GM13977 (cell line): ENCODE measurements at regions not wholly inside any gene's neighbourhood (a gene's known extent, or its start where the extent isn't known, plus 50 kb on each side); places are given as distances from the start of the nearest gene placed in this dataset.

Experiments used
- DNase-seq: peaks from one replicate; pipeline ENCODE4 v3.0.0; 2012; ENCODE audit warnings: low spot score
- in situ Hi-C: fragments of 300-500 bp; cut with MboI; formaldehyde crosslinking; loops from one replicate; pipeline ENCODE4 v1.12.0; 2022; ENCODE audit warnings: low sequenced_read_pairs, low pct_unique_long_range_greater_than_20kb, mixed read lengths, inconsistent platforms; ENCODE audit not compliant: unreplicated experiment
- TF ChIP-seq, protein P1 (sequence below): IDR thresholded peaks from 2 replicates; pipeline ENCODE4 v1.5.1; 2012; ENCODE audit warnings: mild to moderate bottlenecking, control low read depth; ENCODE audit not compliant: insufficient read depth; ENCODE audit errors: extremely low read depth, missing control alignments

DNA sequence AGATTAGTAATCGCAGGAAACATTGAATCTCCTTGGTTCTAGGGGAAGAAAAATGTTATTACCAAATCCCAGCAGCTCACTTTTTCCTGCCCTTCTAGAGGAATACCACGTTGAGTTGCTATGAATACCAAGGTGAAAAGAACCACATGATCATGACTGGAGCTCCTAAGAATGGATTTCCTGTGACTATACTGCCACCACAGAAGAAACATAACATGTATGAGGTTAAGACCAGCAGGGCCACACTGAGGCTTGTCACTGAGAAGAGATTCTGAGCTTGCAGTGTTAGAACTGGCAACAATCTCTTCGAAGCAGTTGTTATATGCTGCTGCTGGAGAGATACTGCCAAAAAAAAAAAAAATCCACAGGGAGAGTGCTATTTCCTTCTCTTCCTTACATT is 1235.3 kb downstream of the FSTL5 start:
- TF ChIP-seq, protein P1, sequence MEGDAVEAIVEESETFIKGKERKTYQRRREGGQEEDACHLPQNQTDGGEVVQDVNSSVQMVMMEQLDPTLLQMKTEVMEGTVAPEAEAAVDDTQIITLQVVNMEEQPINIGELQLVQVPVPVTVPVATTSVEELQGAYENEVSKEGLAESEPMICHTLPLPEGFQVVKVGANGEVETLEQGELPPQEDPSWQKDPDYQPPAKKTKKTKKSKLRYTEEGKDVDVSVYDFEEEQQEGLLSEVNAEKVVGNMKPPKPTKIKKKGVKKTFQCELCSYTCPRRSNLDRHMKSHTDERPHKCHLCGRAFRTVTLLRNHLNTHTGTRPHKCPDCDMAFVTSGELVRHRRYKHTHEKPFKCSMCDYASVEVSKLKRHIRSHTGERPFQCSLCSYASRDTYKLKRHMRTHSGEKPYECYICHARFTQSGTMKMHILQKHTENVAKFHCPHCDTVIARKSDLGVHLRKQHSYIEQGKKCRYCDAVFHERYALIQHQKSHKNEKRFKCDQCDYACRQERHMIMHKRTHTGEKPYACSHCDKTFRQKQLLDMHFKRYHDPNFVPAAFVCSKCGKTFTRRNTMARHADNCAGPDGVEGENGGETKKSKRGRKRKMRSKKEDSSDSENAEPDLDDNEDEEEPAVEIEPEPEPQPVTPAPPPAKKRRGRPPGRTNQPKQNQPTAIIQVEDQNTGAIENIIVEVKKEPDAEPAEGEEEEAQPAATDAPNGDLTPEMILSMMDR, result no peak
- DNase-seq, result no peak
- in situ Hi-C loops, result no loop called here

DNA sequence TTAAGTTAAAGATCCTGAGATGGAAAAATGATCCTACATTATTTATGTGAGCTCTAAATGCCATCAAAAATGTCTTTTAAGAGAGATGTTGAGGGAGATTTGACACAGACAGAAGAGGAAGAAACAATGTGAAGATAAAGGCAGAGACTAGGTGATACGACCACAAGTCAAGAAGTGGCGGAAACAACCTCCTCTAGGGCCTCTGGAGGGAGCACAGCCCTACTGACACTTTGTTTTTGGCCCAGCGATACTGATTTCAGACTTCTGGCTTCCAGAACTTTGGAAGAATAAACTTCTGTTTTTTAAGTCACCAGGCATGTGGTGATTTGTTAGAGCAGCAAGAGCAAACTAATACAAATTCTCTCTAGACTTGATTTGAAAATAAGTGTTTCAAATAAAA is 1216.1 kb downstream of the FSTL5 start:
- in situ Hi-C loops, result no loop called here

DNA sequence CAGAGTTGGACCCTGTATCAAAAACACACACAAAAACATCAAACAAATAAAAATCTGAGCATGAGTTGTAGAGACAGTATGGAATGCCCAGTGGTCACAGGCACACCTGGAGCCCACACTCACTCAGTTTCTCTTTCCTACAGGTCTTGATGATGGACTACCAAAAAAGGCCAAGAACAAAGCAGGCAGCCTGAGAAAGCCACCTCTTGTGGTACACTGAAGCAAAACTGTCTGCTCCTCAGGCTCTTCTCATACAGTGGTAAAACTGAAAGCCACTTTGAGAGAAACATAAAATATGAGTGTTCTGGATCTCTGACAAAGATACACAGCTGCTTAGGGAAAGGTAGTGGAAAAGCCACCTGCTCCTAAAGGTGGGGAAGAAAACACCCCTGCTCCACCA is 1206.9 kb downstream of the FSTL5 start:
- TF ChIP-seq, protein P1, result no peak
- in situ Hi-C loops, result no loop called here
- DNase-seq, result no peak

More for the DNA sequence above, 1216.1 kb downstream of the FSTL5 start:
- DNase-seq, result no peak
- TF ChIP-seq, protein P1, result no peak

DNA sequence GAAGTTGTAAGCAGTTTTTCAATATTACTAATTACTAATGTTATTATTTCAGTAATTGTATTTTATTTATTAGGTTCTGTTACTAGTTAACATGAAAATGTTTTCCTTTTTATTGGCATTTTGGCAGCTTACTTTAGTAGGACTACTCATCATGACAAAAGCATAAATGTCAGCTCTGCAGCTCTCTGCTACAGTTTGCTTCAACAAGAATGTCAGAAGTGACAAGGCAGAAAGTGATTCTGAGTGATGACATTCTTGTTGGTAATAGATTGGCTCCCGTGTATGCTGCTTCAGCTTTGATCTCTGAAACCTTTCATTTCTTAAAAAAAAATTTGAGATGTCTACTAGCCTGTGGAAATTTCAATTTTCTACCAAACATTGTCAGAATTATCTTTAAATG is 1193.9 kb downstream of the FSTL5 start:
- TF ChIP-seq, protein P1, result no peak
- in situ Hi-C loops, result no loop called here
- no peak for DNase-seq

DNA sequence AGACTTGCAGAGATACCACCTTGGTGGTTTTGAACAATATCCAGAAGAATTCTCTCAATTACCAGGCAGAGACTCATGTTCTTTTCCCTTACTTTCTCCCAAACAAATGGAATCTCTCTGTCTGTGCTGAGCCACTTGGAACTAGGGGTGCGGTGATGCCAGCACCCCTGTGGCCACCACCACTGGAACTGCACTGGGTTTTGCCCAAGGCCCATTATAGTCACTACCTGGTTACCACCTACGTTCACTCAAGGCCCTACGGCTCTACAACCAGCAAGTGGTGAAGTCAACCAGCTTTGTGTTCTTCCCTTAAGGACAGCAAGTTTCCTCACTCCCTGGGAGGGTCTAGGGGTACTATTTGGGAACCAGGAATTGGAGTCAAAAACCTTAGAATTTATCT is 1183.7 kb downstream of the FSTL5 start:
- no peak for DNase-seq
- in situ Hi-C loops, result no loop called here
- TF ChIP-seq, protein P1, result no peak

DNA sequence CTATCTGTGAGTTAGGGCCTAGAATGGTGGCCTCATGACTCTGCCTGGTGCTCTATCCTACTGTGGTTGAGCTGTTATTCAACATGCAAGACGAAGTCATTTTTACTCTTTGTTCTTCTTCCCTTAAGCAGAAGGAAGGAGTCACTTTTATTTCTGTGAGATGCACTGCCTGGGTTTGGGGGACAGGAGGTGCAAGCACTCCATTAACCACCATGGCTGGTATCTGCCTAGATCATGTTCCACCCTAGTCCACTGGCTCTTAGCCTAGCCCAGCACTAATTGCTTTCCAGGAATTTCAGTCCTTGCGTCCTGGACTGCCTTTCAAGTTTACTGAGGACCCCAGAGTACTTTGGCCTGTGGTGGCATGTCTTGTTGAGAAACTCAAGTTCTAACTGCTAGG is 1182.7 kb downstream of the FSTL5 start:
- no peak for DNase-seq
- TF ChIP-seq, protein P1, result no peak
- in situ Hi-C loops, result no loop called here

DNA sequence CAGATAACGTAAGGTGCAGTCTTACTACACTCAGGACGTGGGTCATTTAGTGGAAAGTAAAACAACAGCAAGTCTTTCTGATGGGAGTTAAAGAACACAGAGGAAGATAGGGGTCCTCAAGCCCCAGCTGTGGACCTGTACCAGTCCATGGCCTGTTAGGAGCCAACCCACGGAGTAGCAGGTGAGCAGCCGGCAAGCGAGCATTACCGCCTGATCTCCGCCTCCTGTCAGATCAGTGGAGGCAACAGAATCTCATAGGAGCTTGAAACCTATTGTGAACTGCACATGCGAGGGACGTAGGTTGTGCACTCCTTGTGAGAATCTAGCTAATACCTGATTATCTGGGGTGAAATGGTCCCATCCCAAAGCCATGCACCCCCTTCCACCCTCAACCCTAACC is 1180.8 kb downstream of the FSTL5 start:
- no peak for DNase-seq
- in situ Hi-C loops, result no loop called here
- TF ChIP-seq, protein P1, result no peak
